C1 segment of cervical spinal cord (tissue), 14 donors: ENCODE measurements at regions not wholly inside any gene's neighbourhood (a gene's known extent, or its start where the extent isn't known, plus 50 kb on each side); places are given as distances from the start of the nearest gene placed in this dataset.
"Not testable (repeated sequence)": the region's sequence is repeated elsewhere in the genome, so short reads cannot be mapped to it uniquely, and the experiment has no call there.

Experiments used
- DNase-seq, 14 donors: peaks; one replicate each; lab custom pipeline; 2025; lab: John Stamatoyannopoulos, UW

- no peak for DNase-seq
These were observed 284.7 kb downstream of the DUSP6 start for GRCh38 chr12:89067421-89068187.

GRCh38 chr12:89064780-89065179, 287.5 kb downstream of the DUSP6 start:
- no peak for DNase-seq

DNA sequence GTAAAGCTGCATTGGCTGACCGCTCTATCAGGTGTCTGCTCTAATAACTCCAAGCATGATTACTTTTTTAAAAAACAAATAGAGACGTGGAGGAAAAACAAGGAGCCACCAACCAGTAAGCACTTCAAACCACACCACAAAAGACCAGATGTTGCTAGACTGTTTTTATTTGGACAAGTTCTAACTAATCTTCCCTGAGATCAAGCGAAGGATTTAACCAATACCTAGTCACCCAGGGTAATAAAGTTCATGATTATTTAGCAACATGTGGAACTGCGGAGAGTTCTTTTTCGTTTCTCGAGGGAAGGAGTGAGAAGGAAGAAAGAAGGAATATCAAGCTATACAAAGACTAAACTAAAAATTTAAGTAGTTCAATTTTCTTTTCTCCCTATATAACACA, 288.1 kb downstream of the DUSP6 start:
- no peak for DNase-seq

DNA sequence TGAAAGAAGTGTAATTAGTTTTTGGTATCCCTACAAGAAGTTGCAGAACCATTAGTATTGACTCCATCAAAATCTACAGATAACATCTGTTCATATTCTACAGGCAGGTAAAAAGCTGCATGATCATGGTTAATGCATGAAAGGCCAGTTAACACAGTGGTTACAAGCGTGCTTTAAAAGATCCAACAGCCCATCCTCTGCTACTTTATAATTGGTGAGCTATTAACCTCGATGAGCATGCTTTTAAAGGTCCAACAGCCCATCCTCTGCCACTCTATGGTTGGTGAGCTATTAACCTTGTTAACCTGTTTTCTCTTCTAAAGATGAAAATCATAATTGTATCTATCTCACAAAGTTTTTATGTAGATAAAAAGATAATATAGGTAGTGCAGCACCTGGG, 289.3 kb downstream of the DUSP6 start:
- no peak for DNase-seq

DNA sequence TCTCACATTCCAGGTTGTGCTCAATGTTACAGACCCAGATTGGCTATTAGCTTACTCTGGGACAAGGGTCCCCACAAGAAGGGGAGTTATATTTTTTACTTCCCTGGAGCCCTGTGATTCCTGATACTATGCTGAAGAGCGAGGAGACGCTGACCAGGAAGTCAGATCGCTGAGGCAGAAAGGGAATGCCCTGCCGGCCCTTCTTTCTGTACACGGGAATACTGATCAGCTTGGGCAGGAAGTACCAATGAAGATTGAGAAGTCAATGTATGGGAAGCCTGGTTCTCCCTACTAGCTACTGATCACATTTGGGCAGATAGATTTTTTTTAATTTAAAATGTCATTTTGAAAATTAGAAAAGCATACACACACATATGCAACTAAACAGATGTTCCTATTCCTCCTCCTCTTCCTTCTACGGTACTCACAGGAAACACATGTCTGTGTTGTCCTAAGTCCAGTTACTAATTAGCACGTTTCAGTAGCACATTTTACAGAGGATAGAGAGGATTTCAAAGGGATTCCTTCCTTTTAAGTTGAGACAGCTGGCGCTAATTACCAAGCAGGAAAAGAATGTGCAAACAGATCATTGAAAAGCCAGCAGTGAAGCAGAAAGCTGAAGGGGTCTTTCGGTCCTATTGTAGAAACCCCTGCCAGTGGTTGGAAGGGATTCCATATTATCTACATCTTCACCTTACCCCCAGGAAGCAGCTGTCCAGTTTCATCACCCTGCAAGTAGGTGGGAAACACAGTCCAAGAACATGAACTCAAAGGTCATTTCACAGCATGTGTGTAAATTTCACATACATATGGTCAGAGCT, 292.4 kb downstream of the DUSP6 start:
- no peak for DNase-seq

DNA sequence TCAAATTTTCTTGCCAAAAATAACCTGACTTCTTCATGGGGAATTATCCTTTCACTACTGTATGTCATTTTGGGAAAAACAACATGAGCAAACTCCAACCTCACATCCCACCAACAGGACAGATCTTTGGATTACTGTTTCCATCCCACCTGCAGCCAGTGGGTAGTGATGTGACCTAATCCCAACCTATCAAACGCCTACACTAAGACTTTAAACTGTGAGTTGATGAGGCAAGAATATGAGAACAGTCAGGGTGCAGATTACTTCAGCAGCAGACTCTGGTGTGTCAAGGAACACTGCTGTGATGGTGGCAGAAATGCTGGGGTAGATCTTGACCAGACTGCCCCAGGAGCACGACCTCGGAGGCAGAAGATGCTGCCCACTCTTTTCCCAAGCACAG, 293.2 kb downstream of the DUSP6 start:
- DNase-seq = no peak

DNA sequence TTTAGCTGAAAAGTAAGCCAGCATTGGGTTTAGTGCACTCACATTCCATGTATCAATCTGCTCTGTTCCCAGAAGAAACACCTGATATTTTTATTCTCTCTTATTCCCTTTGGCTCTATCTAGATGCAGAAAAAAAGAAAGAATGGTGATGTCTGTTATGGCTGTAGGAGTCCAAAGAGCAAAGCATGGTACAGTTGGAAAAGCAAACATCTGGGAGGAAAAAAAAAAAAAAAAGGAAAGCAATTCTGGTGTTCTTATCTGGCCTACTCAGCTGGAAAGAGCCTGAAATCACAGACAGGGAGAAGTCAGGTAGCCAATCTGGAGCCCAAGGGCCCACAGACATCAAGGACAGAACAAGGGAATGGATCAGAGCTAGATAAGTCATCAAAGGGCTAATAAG, 293.9 kb downstream of the DUSP6 start:
- no peak for DNase-seq

GRCh38 chr12:89053817-89054216, 298.5 kb downstream of the DUSP6 start:
- not testable (repeated sequence) for DNase-seq

DNA sequence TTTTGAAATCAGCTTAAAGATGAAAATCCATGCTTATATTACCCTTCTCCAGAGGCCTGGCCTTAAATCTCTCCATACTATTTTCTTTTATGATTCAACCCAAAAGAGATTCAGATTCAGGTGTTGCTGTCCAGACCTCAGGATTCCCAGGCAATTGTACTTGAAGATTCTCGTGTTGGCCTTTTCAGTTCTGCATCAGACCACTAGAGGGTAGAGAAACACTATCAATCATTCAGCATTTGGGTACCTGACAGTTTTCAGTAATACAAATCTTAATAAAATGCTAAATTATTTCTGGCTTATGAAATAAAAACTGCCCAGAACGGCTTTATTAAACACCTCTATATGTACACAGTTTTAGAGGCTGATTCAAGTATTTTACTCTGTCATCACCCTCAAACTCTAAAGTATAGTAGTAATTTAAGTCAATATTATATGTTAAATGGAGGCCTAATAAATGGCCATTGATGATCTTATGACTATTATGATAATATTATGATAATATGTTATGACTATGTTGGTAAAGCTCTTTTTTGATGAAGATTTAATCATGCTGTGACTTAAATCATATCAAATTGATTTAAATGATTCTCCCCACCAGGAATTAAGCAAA, 301.1 kb downstream of the DUSP6 start:
- DNase-seq = peak in 1 of 14 donors; percentile 8

GRCh38 chr12:89047856-89048418, 304.4 kb downstream of the DUSP6 start:
- DNase-seq = no peak

GRCh38 chr12:89041078-89041477, 311.2 kb downstream of the DUSP6 start:
- DNase-seq = no peak

- no peak for DNase-seq
These were observed 311.9 kb downstream of the DUSP6 start for GRCh38 chr12:89040146-89040964.

DNA sequence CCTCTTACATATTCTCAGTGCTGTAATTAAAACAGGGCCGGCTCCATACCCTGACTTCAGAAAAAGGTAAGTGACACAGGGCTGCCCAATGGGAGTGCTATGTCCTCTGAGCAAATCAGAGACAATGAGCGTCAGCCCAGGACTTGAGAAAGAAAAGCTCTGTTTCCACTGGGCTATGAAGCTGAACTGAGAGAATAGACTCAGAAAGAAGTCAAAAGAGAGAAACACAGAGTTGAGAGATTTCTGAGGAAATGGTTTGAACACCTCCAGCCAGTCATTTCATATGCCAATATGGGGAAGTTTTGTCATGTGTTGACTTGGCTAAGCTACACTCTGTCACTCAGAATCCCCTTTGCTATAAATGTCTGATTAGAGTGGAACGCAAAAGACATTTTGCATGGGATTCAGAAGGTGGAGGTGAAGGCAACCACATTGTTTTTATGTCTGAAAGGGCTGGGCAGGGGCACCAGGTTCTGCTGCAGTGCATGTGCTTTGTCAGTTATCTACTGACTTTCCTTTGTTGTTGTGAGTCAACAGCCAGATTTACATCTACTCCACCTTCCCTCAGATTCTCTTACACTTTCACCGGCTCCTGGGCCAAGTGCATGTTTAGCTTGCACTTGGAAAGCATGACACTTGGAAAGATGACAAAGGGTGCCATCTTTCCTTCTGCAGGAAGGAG, 313.3 kb downstream of the DUSP6 start:
- no peak for DNase-seq

DNA sequence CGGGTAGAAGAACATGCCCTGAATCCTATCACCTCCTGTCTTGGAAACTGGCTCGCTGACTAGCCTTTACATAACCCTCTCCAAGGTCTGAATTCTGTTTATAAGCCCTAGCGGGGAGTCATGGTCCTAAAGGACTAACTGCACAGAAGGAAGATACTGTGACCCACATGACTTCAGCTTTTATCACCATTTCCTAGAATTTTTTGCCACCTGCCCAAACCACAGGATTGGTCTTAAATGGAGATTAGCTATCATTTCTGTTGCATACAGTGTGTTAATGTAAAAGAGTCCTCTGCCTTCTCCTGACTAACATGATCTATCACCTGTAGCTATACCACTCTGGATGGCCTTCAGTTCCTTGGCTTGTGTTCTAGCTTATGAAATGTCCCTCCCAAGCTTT, 319.2 kb downstream of the DUSP6 start:
- DNase-seq = no peak

DNA sequence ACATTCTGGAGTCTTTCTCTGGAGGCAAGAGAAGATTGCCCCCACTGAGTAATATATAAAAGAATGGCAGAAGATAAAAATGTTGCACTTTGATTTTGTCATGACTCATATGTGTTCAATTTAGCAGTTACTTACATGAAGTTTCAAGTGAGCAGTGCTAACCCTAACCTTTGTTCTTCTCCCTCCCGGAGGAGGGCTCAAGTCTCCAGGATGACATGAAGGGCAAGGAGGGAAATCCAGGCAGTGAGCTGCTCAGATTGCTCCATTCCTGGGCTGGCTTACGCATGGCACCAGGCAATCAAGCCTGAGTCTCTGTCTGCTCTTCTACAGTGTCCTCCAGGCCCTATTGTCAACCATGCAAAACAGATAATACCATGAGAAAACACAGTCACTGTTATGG, 322.3 kb downstream of the DUSP6 start:
- DNase-seq = no peak

DNA sequence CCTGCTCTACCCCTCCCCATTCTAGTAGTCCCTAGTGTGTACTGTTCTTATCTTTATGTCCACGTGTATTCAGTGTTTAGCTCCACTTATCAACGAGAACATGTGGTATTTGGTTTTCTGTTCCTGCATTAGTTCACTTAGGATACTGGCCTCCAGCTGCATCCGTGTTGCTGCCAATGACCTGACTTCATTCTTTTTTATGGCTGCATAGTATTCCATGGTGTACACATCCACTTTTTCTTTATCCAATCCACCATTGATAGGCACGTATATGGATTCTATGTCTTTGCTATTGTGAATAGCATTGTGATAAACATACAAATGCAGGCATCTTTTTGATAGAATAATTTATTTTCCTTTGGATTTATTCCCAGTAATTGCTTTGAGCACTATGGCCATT, 327.7 kb downstream of the DUSP6 start:
- no peak for DNase-seq

DNA sequence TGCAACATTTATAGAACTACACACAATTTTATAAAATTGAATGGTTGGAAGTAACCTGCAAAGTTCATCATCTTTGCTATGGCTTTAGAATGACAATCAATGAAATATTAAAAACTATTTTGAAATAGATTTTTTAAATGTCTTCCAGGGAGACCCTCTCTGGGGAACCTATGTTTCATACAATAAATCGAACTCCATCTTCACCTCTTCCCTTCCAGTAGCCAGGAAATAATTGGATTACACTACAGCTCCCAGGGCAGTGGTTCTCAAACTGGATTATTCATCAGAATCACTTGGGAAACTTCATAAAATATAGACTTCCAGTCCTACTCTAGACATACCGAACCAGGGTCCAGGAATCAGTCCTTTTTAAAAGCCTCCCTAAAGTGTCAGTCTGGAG, 328.4 kb downstream of the DUSP6 start:
- no peak for DNase-seq

DNA sequence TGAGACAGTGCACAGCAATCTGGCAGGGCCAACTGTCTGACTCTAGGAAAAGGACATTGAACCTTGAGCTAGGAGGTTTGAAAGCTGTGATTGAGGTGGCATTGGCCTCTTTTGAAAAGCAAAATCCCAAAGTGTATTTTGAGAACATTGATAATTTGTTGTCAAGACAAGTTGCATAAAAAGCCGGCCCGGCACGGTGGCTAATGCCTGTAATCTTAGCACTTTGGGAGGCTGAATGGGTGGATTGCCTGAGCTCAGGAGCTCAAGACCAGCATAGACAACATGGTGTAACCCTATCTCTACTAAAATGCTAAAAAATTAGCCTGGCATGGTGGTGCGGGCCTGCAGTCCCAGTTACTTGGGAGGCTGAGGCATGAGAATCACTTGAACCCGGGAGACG, 331.6 kb downstream of the DUSP6 start:
- DNase-seq = no peak

DNA sequence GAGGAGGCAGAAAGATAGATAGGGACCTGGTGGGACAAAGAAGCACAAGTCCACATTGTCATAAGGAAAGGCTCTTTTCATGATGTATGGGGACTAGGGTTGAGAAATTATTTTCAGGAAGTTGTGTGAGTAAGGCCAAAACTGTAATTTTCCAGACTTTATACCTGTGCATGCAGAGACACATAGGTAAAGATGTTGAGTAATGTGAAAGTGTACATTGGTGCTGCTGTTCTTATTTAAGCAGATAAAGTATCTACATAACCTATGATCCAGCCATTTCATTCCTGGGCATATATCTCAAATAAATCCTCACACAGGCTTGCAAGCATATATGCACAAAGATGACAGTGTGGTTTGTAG, 332.2 kb downstream of the DUSP6 start:
- DNase-seq = no peak

DNA sequence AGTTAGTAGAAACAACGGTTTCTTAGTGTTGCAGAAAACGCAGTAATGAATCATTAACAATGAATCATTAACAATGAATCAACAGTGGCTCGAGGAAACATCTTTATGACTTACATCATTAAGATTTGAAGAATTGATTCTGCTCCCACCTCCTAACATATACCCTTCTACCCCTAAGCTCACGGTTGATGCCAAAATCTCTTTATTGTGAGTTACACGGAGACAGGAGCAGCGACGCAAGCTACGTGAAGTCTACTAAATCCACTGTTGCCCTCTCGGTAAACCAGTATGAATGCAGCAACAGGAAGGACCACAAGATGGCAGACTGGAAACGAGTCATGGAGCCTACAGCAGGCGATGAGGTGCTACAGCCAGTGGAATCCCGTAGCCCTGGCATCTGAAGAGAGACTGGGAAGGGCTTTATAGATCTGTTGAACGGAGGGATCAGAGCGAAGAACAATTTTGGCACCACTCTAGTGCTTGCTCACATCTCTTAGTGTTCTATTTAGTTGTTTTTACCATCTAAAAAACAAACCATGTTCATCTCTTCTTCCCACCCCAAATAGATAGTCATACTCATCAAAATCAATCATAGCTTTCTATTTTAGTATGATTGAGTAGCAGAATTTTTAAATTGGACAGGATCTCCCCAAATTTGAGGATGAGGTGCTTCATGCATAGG, 332.7 kb downstream of the DUSP6 start:
- peak in 12 of 14 donors; percentile 6 to 62 (median 46) for DNase-seq
